Esophagus muscularis mucosa (tissue), 4 donors: ENCODE measurements at regions not wholly inside any gene's neighbourhood (a gene's known extent, or its start where the extent isn't known, plus 50 kb on each side); places are given as distances from the start of the nearest gene placed in this dataset.

Experiments used
- DNase-seq: peaks from one replicate; pipeline ENCODE4 v3.0.0-alpha.2; 2017; ENCODE audit errors: extremely low spot score
- H3K27ac ChIP-seq, 4 donors: fragments of 200-600 bp; sonication (generic); replicated peaks in 1 of 4; 1 replicate in 3 of 4; 2 replicates in 1 of 4; pipeline ENCODE4 v1.5.1; 2016 to 2019; ENCODE audit warnings: mild to moderate bottlenecking in 1 of 4
- H3K27me3 ChIP-seq, 4 donors: fragments of 200-600 bp; sonication (generic); one replicate each; pipeline versions ENCODE4 v1.5.1 to v1.6.0; 2016 to 2019
- H3K36me3 ChIP-seq, 4 donors: fragments of 200-600 bp; sonication (generic); one replicate each; pipeline ENCODE4 v1.5.1; 2016 to 2019
- H3K4me1 ChIP-seq, 4 donors: fragments of 200-600 bp; sonication (generic); one replicate each; pipeline ENCODE4 v1.5.1; 2016 to 2019
- H3K4me3 ChIP-seq, 4 donors: fragments of 200-600 bp; sonication (generic); 1 replicate in 2 of 4; 2 replicates in 2 of 4; pipeline ENCODE4 v1.5.1; 2016 to 2019; ENCODE audit warnings: mild to moderate bottlenecking in 4 of 4, moderate library complexity in 1 of 4
- H3K9me3 ChIP-seq, 4 donors: fragments of 200-600 bp; sonication (generic); 1 replicate in 3 of 4; 2 replicates in 1 of 4; pipeline ENCODE4 v1.5.1; 2016 to 2019
- CTCF ChIP-seq, 3 experiments: fragments of 200-600 bp in 2 of 3; fragments of 450-650 bp in 1 of 3; sonication (generic) in 2 of 3; IDR thresholded peaks; one replicate each; pipeline ENCODE4 v1.5.1; 2017 to 2019; ENCODE audit warnings: antibody characterized with exemption in 3 of 3, mild to moderate bottlenecking in 2 of 3, moderate library complexity in 1 of 3
- EP300 ChIP-seq: sonication (generic); formaldehyde crosslinking; IDR thresholded peaks from one replicate; pipeline ENCODE4 v1.6.1; 2017; ENCODE audit warnings: antibody characterized with exemption
- POLR2A ChIP-seq: fragments of 450-650 bp; IDR thresholded peaks from one replicate; pipeline ENCODE4 v1.6.1; 2017; ENCODE audit warnings: antibody characterized with exemption, moderate library complexity, mild to moderate bottlenecking, low read depth
- POLR2AphosphoS5 ChIP-seq, 2 donors: sonication (generic); formaldehyde crosslinking; IDR thresholded peaks; one replicate each; pipeline ENCODE4 v1.6.1; 2017; ENCODE audit warnings: antibody characterized with exemption in 2 of 2
- WGBS: methylation state at CpG from one replicate; pipeline ENCODE4 v1.1.5; 2018; 5-methylcytosine and 5-hydroxymethylcytosine counted together
- intact Hi-C: fragments of 100-400 bp; cut with DNase I; formaldehyde crosslinking; loops from one replicate; pipeline ENCODE4 v1.15.1; 2023

- Histone ChIP-seq H3K27me3 (peaks cover 0 to 2% (median 0%) of the 10 kb centered on the region in 4 donors), H3K4me1 (no peaks in the 10 kb centered on the region), H3K36me3 (no peaks in the 10 kb centered on the region), H3K4me3 (no peak overlapping the region), H3K27ac (no peak overlapping the region), H3K9me3 (peaks cover 0 to 24% (median 9%) of the 10 kb centered on the region in 4 donors)
- no peak for TF ChIP-seq CTCF (IDR thresholded peaks at IDR 0.05)
- no peak for TF ChIP-seq EP300
- no peak for TF ChIP-seq POLR2AphosphoS5 (IDR thresholded peaks at IDR 0.05)
- no peak for TF ChIP-seq POLR2A
- DNase-seq = no peak
- 86% methylated on average over 6 of the region's 6 CpGs for WGBS
- intact Hi-C loops = no loop called here
Observed at GRCh38 chr16:51008607-51009006, 142.5 kb downstream of the SALL1 start.

- intact Hi-C loops = no loop called here
- DNase-seq = no peak
Observed at GRCh38 chr16:51008037-51008436, 143.0 kb downstream of the SALL1 start.

GRCh38 chr16:51003850-51004566 is 147.1 kb downstream of the SALL1 start:
- no peak overlapping the region for H3K4me3 ChIP-seq
- no peak overlapping the region for H3K27ac ChIP-seq
- H3K9me3 ChIP-seq = peaks cover 0 to 11% (median 4%) of the 10 kb centered on the region in 4 donors
- TF ChIP-seq EP300 = no peak
- TF ChIP-seq POLR2AphosphoS5 (IDR thresholded peaks at IDR 0.05) = no peak
- TF ChIP-seq POLR2A = no peak
- TF ChIP-seq CTCF (IDR thresholded peaks at IDR 0.05) = no peak
- H3K36me3 ChIP-seq = no peaks in the 10 kb centered on the region
- no peak for DNase-seq
- no peaks in the 10 kb centered on the region for H3K4me1 ChIP-seq
- WGBS = 87% methylated on average over 5 of the region's 5 CpGs
- H3K27me3 ChIP-seq = peaks cover 0 to 6% (median 0%) of the 10 kb centered on the region in 4 donors
- intact Hi-C loops = no loop called here

More at GRCh38 chr16:51008037-51008436, 143.0 kb downstream of the SALL1 start:
- Histone ChIP-seq H3K27me3 (peaks cover 0 to 6% (median 0%) of the 10 kb centered on the region in 4 donors), H3K4me3 (no peak overlapping the region), H3K9me3 (peaks cover 0 to 24% (median 9%) of the 10 kb centered on the region in 4 donors), H3K4me1 (no peaks in the 10 kb centered on the region), H3K27ac (no peak overlapping the region), H3K36me3 (no peaks in the 10 kb centered on the region)
- TF ChIP-seq EP300 (no peak), POLR2A (no peak), POLR2AphosphoS5 (IDR thresholded peaks at IDR 0.05) (no peak), CTCF (IDR thresholded peaks at IDR 0.05) (no peak)
- WGBS = 71% methylated on average over 1 of the region's 1 CpG

GRCh38 chr16:51002881-51003490 is 148.1 kb downstream of the SALL1 start:
- DNase-seq = no peak
- peaks cover 0 to 9% (median 2%) of the 10 kb centered on the region in 4 donors for H3K9me3 ChIP-seq
- intact Hi-C loops = no loop called here
- no peaks in the 10 kb centered on the region for H3K4me1 ChIP-seq
- WGBS = 66% methylated on average over 7 of the region's 7 CpGs
- H3K36me3 ChIP-seq = no peaks in the 10 kb centered on the region
- TF ChIP-seq EP300 = no peak
- TF ChIP-seq POLR2A = no peak
- no peak for TF ChIP-seq POLR2AphosphoS5 (IDR thresholded peaks at IDR 0.05)
- TF ChIP-seq CTCF (IDR thresholded peaks at IDR 0.05) = no peak
- H3K27ac ChIP-seq = no peak overlapping the region
- H3K4me3 ChIP-seq = no peak overlapping the region
- H3K27me3 ChIP-seq = peaks cover 0 to 6% (median 0%) of the 10 kb centered on the region in 4 donors
